ENCODE measurements at regions not wholly inside any gene's neighbourhood (a gene's known extent, or its start where the extent isn't known, plus 50 kb on each side); places are given as distances from the start of the nearest gene placed in this dataset.

- TF ChIP-seq CTCF (IDR thresholded peaks at IDR 0.05; ENCODE audit: insufficient read depth, low read depth, low read length) (no peak), EZH2 (IDR thresholded peaks at IDR 0.05; ENCODE audit: insufficient read depth, low read length) (no peak)
Observed at GRCh38 chr14:25626986-25627385, 577.0 kb upstream of the STXBP6 start.

All from astrocyte (in vitro differentiated cells and primary cell).